ENCODE measurements at regions not wholly inside any gene's neighbourhood (a gene's known extent, or its start where the extent isn't known, plus 50 kb on each side); places are given as distances from the start of the nearest gene placed in this dataset.

DNA sequence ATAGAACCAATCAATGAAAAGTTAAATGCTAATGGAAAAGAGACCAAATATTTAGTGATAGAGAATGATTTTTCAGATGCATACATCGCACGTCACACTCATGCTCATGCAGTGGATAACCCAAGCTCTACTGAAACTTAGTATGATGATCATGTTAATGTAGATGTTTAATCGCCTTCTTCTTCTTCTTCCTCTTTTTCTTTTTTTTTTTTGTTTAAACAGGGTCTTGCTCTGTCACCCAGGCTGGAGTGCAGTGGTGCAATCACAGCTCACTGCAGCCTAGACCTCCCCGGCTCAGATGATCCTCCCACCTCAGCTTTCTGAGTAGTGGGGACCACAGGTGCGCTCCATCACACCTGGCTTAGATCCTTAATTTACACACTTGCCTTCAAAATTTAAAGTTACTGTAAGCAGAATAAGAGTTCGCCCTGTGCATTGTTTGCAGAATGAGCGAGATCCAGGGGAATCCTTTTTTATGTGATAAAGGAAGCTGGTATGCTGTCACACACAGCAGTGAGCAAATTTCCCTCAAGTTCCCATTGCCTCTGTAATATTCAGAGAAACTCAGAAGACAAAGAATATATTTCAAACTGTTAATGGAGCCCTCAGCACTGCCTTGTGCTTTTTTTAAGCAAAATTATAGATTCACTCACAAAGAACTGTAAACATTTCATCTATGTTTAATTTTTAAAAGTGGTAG, 194.2 kb upstream of the SGK1 start:
- DNase-seq = no peak
- Histone ChIP-seq H3K27me3 (no peaks in the 10 kb centered on the region), H3K4me1 (peaks cover 11 to 12% of the 10 kb centered on the region in 2 donors), H3K27ac (no peak overlapping the region), H3K4me3 (replicated peaks in 1 of 3) (no peak overlapping the region), H3K9me3 (no peaks in the 10 kb centered on the region), H3K36me3 (no peaks in the 10 kb centered on the region)
- intact Hi-C loops (cut with DNase I) = no loop called here
- TF ChIP-seq, protein P1, sequence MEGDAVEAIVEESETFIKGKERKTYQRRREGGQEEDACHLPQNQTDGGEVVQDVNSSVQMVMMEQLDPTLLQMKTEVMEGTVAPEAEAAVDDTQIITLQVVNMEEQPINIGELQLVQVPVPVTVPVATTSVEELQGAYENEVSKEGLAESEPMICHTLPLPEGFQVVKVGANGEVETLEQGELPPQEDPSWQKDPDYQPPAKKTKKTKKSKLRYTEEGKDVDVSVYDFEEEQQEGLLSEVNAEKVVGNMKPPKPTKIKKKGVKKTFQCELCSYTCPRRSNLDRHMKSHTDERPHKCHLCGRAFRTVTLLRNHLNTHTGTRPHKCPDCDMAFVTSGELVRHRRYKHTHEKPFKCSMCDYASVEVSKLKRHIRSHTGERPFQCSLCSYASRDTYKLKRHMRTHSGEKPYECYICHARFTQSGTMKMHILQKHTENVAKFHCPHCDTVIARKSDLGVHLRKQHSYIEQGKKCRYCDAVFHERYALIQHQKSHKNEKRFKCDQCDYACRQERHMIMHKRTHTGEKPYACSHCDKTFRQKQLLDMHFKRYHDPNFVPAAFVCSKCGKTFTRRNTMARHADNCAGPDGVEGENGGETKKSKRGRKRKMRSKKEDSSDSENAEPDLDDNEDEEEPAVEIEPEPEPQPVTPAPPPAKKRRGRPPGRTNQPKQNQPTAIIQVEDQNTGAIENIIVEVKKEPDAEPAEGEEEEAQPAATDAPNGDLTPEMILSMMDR (IDR thresholded peaks at IDR 0.05) = no peak
- TF ChIP-seq POLR2A (IDR thresholded peaks at IDR 0.05) = no peak
- 95% methylated on average over 7 of the region's 7 CpGs for WGBS, 2 donors

DNA sequence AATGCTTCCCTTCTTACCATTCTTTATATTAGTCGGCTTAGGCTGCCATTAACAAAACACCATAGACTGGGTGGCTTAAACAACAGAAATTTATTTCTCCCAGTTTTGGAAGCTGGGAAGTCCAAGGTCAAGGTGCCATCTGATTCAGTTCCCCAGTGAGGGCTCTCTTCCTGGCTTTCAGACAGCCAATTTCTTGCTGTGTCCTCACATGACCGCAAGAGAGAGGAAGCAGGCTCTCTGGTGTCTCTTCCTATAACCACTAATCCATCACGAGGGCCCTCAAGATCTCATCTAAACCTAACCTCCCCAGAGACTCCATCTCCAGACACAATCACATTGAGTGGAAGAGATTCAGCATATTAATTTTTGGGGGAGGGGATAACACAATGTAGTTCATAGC, 193.0 kb upstream of the SGK1 start:
- WGBS, 2 donors = 55 to 57% methylated on average over 3 of the region's 3 CpGs
- DNase-seq = no peak
- no peak overlapping the region for H3K27ac ChIP-seq
- intact Hi-C loops (cut with DNase I) = no loop called here
- H3K9me3 ChIP-seq = no peaks in the 10 kb centered on the region
- no peaks in the 10 kb centered on the region for H3K36me3 ChIP-seq
- no peak for TF ChIP-seq POLR2A (IDR thresholded peaks at IDR 0.05)
- TF ChIP-seq, protein P1 (IDR thresholded peaks at IDR 0.05) = no peak
- H3K4me3 ChIP-seq (replicated peaks in 1 of 3) = no peak overlapping the region
- peaks cover 0 to 1% of the 10 kb centered on the region in 2 donors for H3K4me1 ChIP-seq
- H3K27me3 ChIP-seq = no peaks in the 10 kb centered on the region

DNA sequence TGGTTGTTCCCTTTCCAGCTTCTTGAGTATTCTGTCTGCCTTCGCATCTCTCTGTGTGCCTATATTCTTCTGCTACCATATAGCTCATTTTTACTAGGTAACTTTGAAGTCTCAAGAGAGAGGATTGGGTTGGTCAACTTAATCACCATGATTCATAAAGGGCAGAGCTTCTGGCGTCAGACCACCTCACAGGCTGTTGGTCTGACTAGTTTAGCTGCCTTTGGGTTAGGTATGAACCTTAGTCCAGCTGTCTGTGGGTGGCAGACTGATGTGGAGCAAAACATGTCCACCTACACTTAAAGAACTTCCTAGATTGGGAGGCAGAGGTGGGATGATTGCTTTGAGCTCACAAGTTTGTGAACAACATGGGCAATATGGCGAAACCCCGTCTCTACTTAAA, 192.2 kb upstream of the SGK1 start:
- no peak overlapping the region for H3K27ac ChIP-seq
- intact Hi-C loops (cut with DNase I) = no loop called here
- no peak for TF ChIP-seq POLR2A (IDR thresholded peaks at IDR 0.05)
- TF ChIP-seq, protein P1 (IDR thresholded peaks at IDR 0.05) = no peak
- no peaks in the 10 kb centered on the region for H3K27me3 ChIP-seq
- no peaks in the 10 kb centered on the region for H3K36me3 ChIP-seq
- no peak overlapping the region for H3K4me3 ChIP-seq (replicated peaks in 1 of 3)
- 88 to 96% methylated on average over 4 of the region's 4 CpGs for WGBS, 2 donors
- no peaks in the 10 kb centered on the region for H3K4me1 ChIP-seq
- no peaks in the 10 kb centered on the region for H3K9me3 ChIP-seq
- no peak for DNase-seq

DNA sequence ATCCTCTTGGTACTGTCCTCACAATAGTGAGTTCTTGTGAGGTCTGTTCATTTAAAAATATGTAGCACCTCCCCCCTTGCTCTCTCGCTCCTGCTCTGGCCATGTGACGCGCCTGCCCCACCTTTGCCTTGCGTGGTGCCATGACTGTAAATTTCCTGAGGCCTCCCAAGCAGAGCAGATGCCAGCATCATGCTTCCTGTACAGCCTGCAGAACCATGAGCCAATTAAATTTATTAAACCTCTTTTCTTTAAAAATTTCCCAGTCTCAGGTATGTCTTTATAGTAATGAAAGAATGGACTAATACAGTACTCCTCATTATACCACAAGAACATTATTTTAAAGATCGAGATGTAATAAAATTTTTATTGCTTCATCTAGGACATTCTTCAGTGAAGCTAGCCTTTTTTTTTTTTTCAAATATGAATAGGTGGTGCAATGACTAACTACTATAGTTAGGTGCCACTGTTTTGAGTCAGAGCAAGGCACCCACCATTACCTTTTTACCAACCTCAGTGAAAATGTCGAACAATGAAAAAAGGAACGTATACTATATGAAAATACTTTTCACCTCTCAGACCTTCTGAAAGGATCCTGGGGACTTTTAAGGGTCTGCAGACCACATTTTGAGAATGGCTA, 191.1 kb upstream of the SGK1 start:
- intact Hi-C loops (cut with DNase I) = no loop called here
- H3K4me3 ChIP-seq (replicated peaks in 1 of 3) = no peak overlapping the region
- no peaks in the 10 kb centered on the region for H3K36me3 ChIP-seq
- no peaks in the 10 kb centered on the region for H3K9me3 ChIP-seq
- H3K27me3 ChIP-seq = no peaks in the 10 kb centered on the region
- DNase-seq = no peak
- H3K27ac ChIP-seq = no peak overlapping the region
- TF ChIP-seq, protein P1 (IDR thresholded peaks at IDR 0.05) = no peak
- no peak for TF ChIP-seq POLR2A (IDR thresholded peaks at IDR 0.05)
- WGBS, 2 donors = 94 to 95% methylated on average over 7 of the region's 7 CpGs
- H3K4me1 ChIP-seq = no peaks in the 10 kb centered on the region

DNA sequence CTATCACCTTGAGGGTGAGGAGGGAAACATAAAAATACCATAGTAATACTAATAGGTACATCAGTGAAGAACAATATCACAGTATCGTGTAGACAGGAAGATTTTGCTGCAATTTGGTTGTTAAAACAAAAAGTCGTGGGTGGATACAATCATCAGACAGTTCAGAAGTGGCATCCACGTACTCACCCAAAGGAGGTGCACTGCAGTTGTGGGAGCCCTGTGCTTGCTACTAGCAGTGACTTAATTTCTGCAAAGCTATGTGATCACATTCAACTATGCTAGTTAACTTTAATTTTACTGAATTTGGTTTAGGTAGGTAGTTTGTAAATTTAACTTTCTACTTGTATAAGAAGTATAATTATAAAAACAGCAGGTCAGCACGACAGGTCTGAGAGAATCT, 188.2 kb upstream of the SGK1 start:
- Histone ChIP-seq H3K4me3 (replicated peaks in 1 of 3) (no peak overlapping the region), H3K27me3 (no peaks in the 10 kb centered on the region), H3K4me1 (peaks cover 0 to 6% of the 10 kb centered on the region in 2 donors), H3K27ac (no peak overlapping the region), H3K36me3 (no peaks in the 10 kb centered on the region), H3K9me3 (no peaks in the 10 kb centered on the region)
- DNase-seq = no peak
- 94 to 97% methylated on average over 4 of the region's 4 CpGs for WGBS, 2 donors
- intact Hi-C loops (cut with DNase I) = no loop called here
- TF ChIP-seq, protein P1 (IDR thresholded peaks at IDR 0.05) = no peak
- TF ChIP-seq POLR2A (IDR thresholded peaks at IDR 0.05) = no peak
